H9 (cell line): ENCODE measurements at regions not wholly inside any gene's neighbourhood (a gene's known extent, or its start where the extent isn't known, plus 50 kb on each side); places are given as distances from the start of the nearest gene placed in this dataset.

Experiments used
- DNase-seq: peaks from one replicate; pipeline ENCODE4 v3.0.0-alpha.2; 2017
- H2AFZ ChIP-seq: one replicate; pipeline ENCODE4 v1.6.1; 2013; ENCODE audit warnings: mild to moderate bottlenecking, low read length, control low read depth, moderate library complexity
- H2AK5ac ChIP-seq: 2 replicates; pipeline ENCODE4 v1.6.1; 2013; ENCODE audit warnings: low read length, control low read depth, mixed read lengths; ENCODE audit not compliant: insufficient read length
- H2BK120ac ChIP-seq: one replicate; pipeline ENCODE4 v1.6.1; 2013; ENCODE audit warnings: low read depth, mild to moderate bottlenecking, low read length, control low read depth, inconsistent platforms; ENCODE audit not compliant: poor library complexity, severe bottlenecking
- H2BK12ac ChIP-seq: 2 replicates; pipeline ENCODE4 v1.6.1; 2013; ENCODE audit warnings: low read length, control low read depth, mixed read lengths, low read depth; ENCODE audit not compliant: insufficient read length
- H2BK15ac ChIP-seq: 2 replicates; pipeline ENCODE4 v1.6.1; 2013; ENCODE audit warnings: low read depth, low read length, control low read depth
- H2BK20ac ChIP-seq: one replicate; pipeline ENCODE4 v1.6.1; 2013; ENCODE audit warnings: low read depth, mild to moderate bottlenecking, low read length, control low read depth, inconsistent platforms; ENCODE audit not compliant: poor library complexity, severe bottlenecking
- H2BK5ac ChIP-seq: 2 replicates; pipeline ENCODE4 v1.6.1; 2013; ENCODE audit warnings: low read length, control low read depth, mixed read lengths; ENCODE audit not compliant: insufficient read length
- H3K14ac ChIP-seq: 2 replicates; pipeline ENCODE4 v1.6.1; 2013; ENCODE audit warnings: low read length, control low read depth; ENCODE audit not compliant: insufficient read depth
- H3K18ac ChIP-seq: 2 replicates; pipeline ENCODE4 v1.6.1; 2013; ENCODE audit warnings: low read depth, mild to moderate bottlenecking, mixed read lengths, low read length, control low read depth; ENCODE audit not compliant: insufficient read length
- H3K23ac ChIP-seq: 2 replicates; pipeline ENCODE4 v1.6.1; 2013; ENCODE audit warnings: low read length, control low read depth, mixed read lengths, low read depth; ENCODE audit not compliant: insufficient read length
- H3K23me2 ChIP-seq: 2 replicates; pipeline ENCODE4 v1.6.1; 2013; ENCODE audit warnings: low read depth, mild to moderate bottlenecking, mixed read lengths, low read length, control low read depth; ENCODE audit not compliant: insufficient read length, poor library complexity, severe bottlenecking
- H3K27ac ChIP-seq: 2 replicates; pipeline ENCODE4 v1.5.1; 2013; ENCODE audit warnings: low read length, control low read depth, mixed read lengths, low read depth; ENCODE audit not compliant: insufficient read length
- H3K27me3 ChIP-seq: 2 replicates; pipeline ENCODE4 v1.6.1; 2013; ENCODE audit warnings: low read length, control low read depth, inconsistent platforms; ENCODE audit not compliant: insufficient read depth
- H3K4ac ChIP-seq: 2 replicates; pipeline ENCODE4 v1.6.1; 2013; ENCODE audit warnings: low read depth, mild to moderate bottlenecking, control low read depth, inconsistent platforms, low read length, moderate library complexity
- H3K4me1 ChIP-seq: 2 replicates; pipeline ENCODE4 v1.6.1; 2013; ENCODE audit warnings: low read length, control low read depth, inconsistent platforms; ENCODE audit not compliant: insufficient read depth
- H3K4me2 ChIP-seq: 2 replicates; pipeline ENCODE4 v1.6.1; 2013; ENCODE audit warnings: low read length, control low read depth, mixed read lengths; ENCODE audit not compliant: insufficient read length, insufficient read depth
- H3K56ac ChIP-seq: 2 replicates; pipeline ENCODE4 v1.6.1; 2013; ENCODE audit warnings: low read depth, mild to moderate bottlenecking, mixed read lengths, low read length, control low read depth; ENCODE audit not compliant: insufficient read length
- H3K79me1 ChIP-seq: 2 replicates; pipeline ENCODE4 v1.6.1; 2013; ENCODE audit warnings: low read depth, mild to moderate bottlenecking, moderate library complexity, low read length, control low read depth, inconsistent platforms; ENCODE audit not compliant: insufficient read depth, poor library complexity, severe bottlenecking
- H3K79me2 ChIP-seq: 2 replicates; pipeline ENCODE4 v1.6.1; 2013; ENCODE audit warnings: low read length, control low read depth, inconsistent platforms; ENCODE audit not compliant: insufficient read depth
- H3K9ac ChIP-seq: 2 replicates; pipeline ENCODE4 v1.6.1; 2013; ENCODE audit warnings: low read length, control low read depth, mixed read lengths; ENCODE audit not compliant: insufficient read length; ENCODE audit errors: extremely low read depth
- H3K9me3 ChIP-seq: one replicate; pipeline ENCODE4 v1.6.1; 2013; ENCODE audit warnings: low read depth, low read length, inconsistent platforms; ENCODE audit not compliant: control insufficient read depth
- H3T11ph ChIP-seq: one replicate; pipeline ENCODE4 v1.6.1; 2013; ENCODE audit warnings: mild to moderate bottlenecking, low read length, control low read depth, inconsistent platforms
- H4K20me1 ChIP-seq: one replicate; pipeline ENCODE4 v1.6.1; 2013; ENCODE audit not compliant: control insufficient read depth, insufficient read length, insufficient read depth
- H4K5ac ChIP-seq: 2 replicates; pipeline ENCODE4 v1.6.1; 2013; ENCODE audit warnings: low read depth, mild to moderate bottlenecking, mixed read lengths, low read length, control low read depth; ENCODE audit not compliant: insufficient read length
- H4K8ac ChIP-seq: replicated peaks from 2 replicates; pipeline ENCODE4 v1.6.1; 2013; ENCODE audit warnings: low read length, control low read depth, mixed read lengths, low read depth; ENCODE audit not compliant: insufficient read length
- H4K91ac ChIP-seq: 2 replicates; pipeline ENCODE4 v1.6.1; 2013; ENCODE audit warnings: low read depth, mild to moderate bottlenecking, moderate library complexity, mixed read lengths, low read length, control low read depth; ENCODE audit not compliant: insufficient read length
- H3K27ac Mint-ChIP-seq, 3 experiments: 2 replicates in 2 of 3; 3 replicates in 1 of 3; pipeline ENCODE4 v1.8.0; 2020 to 2021; ENCODE audit warnings: mixed read lengths in 3 of 3, mild to moderate bottlenecking in 1 of 3, moderate library complexity in 1 of 3
- H3K27me3 Mint-ChIP-seq: 2 replicates; pipeline ENCODE4 v1.8.0; 2021; ENCODE audit warnings: low read depth, mild to moderate bottlenecking, moderate library complexity, mixed read lengths
- H3K36me3 Mint-ChIP-seq, 3 experiments: 2 replicates in 2 of 3; 3 replicates in 1 of 3; pipeline ENCODE4 v1.8.0; 2020 to 2021; ENCODE audit warnings: low read depth in 3 of 3, mixed read lengths in 3 of 3; ENCODE audit not compliant: insufficient read depth in 1 of 3
- H3K4me1 Mint-ChIP-seq, 2 experiments: 2 replicates each; pipeline ENCODE4 v1.8.0; 2020; ENCODE audit warnings: mixed read lengths in 2 of 2
- H3K4me3 Mint-ChIP-seq, 2 experiments: 2 replicates in 1 of 2; 3 replicates in 1 of 2; pipeline ENCODE4 v1.8.0; 2020 to 2021; ENCODE audit warnings: mild to moderate bottlenecking in 2 of 2, mixed read lengths in 2 of 2, moderate library complexity in 1 of 2
- H3K9me3 Mint-ChIP-seq, 2 experiments: 2 replicates in 1 of 2; 3 replicates in 1 of 2; pipeline ENCODE4 v1.8.0; 2020; ENCODE audit warnings: mild to moderate bottlenecking in 2 of 2, mixed read lengths in 2 of 2, moderate library complexity in 1 of 2
- CTCF ChIP-seq: fragments of 200-600 bp; sonication (generic); conservative IDR thresholded peaks from 3 replicates; pipeline ENCODE4 v1.8.0; 2021; ENCODE audit warnings: antibody characterized with exemption, mild to moderate bottlenecking
- WGBS: extraction: QIAGEN DNeasy Blood & Tissue Kit; methylation state at CpG from one replicate; pipeline ENCODE4 v1.1.7; 2013; ENCODE audit warnings: missing lambda C conversion rate, low lambda C conversion rate, mixed read lengths; ENCODE audit not compliant: insufficient read length; ENCODE audit errors: extremely low coverage; 5-methylcytosine and 5-hydroxymethylcytosine counted together

GRCh38 chr9:134525070-134525815, 116.4 kb upstream of the COL5A1 start:
- Histone ChIP-seq H2BK15ac (no peak overlapping the region), H3K14ac (no peak overlapping the region; the same call in 1 of the 2 replicates), H3K4ac (no peak overlapping the region), H2BK20ac (no peak overlapping the region), H4K8ac (no peak overlapping the region), H2AK5ac (no peak overlapping the region), H3K27me3 (no peaks in the 10 kb centered on the region), H2BK12ac (no peak overlapping the region), H2BK120ac (no peak overlapping the region), H3K23ac (no peak overlapping the region), H4K20me1 (no peaks in the 10 kb centered on the region), H3K4me2 (no peak overlapping the region), H3K9ac (no peak overlapping the region), H3K23me2 (no peaks in the 10 kb centered on the region), H3K79me1 (no peaks in the 10 kb centered on the region), H3K79me2 (no peaks in the 10 kb centered on the region), H3K27ac (no peak overlapping the region), H2AFZ (no peak overlapping the region), H3K4me1 (no peaks in the 10 kb centered on the region), H4K5ac (no peak overlapping the region), H3K18ac (no peak overlapping the region), H3K56ac (no peak overlapping the region), H2BK5ac (no peak overlapping the region), H4K91ac (no peak overlapping the region), H3K9me3 (no peaks in the 10 kb centered on the region), H3T11ph (no peak overlapping the region)
- Mint-ChIP-seq H3K4me1 (peaks cover 12 to 22% of the 10 kb centered on the region in 2 experiments), H3K4me3 (no peak overlapping the region), H3K27me3 (peaks cover 4% of the 10 kb centered on the region), H3K36me3 (peaks cover 0 to 20% (median 5%) of the 10 kb centered on the region in 3 experiments; a peak in 4 of 7 replicates), H3K27ac (no peak overlapping the region), H3K9me3 (peaks cover 15 to 18% of the 10 kb centered on the region in 2 experiments)
- DNase-seq = no peak
- TF ChIP-seq CTCF = no peak
- no CpG with 5 or more reads among the region's 26 CpGs for WGBS
